HEK293T (cell line): ENCODE measurements at regions not wholly inside any gene's neighbourhood (a gene's known extent, or its start where the extent isn't known, plus 50 kb on each side); places are given as distances from the start of the nearest gene placed in this dataset.

Experiments
- ARNT ChIP-seq: fragments of 450-650 bp; IDR thresholded peaks from 2 replicates; pipeline ENCODE4 v1.6.1; 2017; ENCODE audit warnings: mild to moderate bottlenecking
- BHLHE40 ChIP-seq: fragments of 450-650 bp; IDR thresholded peaks from 2 replicates; pipeline ENCODE4 v1.6.1; 2016; ENCODE audit warnings: mild to moderate bottlenecking, moderate library complexity, borderline replicate concordance
- CTBP1 ChIP-seq: fragments of 450-650 bp; IDR thresholded peaks from 2 replicates; pipeline ENCODE4 v1.6.1; 2016; ENCODE audit warnings: borderline replicate concordance
- ELF4 ChIP-seq: fragments of 450-650 bp; IDR thresholded peaks from 2 replicates; pipeline ENCODE4 v1.6.1; 2017; ENCODE audit warnings: antibody characterized with exemption
- FOXA1 ChIP-seq: fragments of 450-650 bp; IDR thresholded peaks from 2 replicates; pipeline ENCODE4 v1.6.1; 2016; ENCODE audit warnings: mild to moderate bottlenecking
- FOXK2 ChIP-seq: fragments of 450-650 bp; IDR thresholded peaks from 2 replicates; pipeline ENCODE4 v1.6.1; 2016; ENCODE audit warnings: mild to moderate bottlenecking
- FOXM1 ChIP-seq: fragments of 450-650 bp; IDR thresholded peaks from 2 replicates; pipeline ENCODE4 v1.6.1; 2017; ENCODE audit warnings: mild to moderate bottlenecking, borderline replicate concordance
- L3MBTL2 ChIP-seq: fragments of 450-650 bp; conservative IDR thresholded peaks from 2 replicates; pipeline ENCODE4 v1.6.1; 2016; ENCODE audit warnings: mild to moderate bottlenecking
- LEF1 ChIP-seq: fragments of 450-650 bp; IDR thresholded peaks from 2 replicates; pipeline ENCODE4 v1.6.1; 2017; ENCODE audit warnings: mild to moderate bottlenecking, borderline replicate concordance
- PKNOX1 ChIP-seq: fragments of 450-650 bp; IDR thresholded peaks from 2 replicates; pipeline ENCODE4 v1.6.1; 2016
- SP1 ChIP-seq: fragments of 450-650 bp; IDR thresholded peaks from 2 replicates; pipeline ENCODE4 v1.6.1; 2017
- SUZ12 ChIP-seq: fragments of 450-650 bp; IDR thresholded peaks from 2 replicates; pipeline ENCODE4 v1.6.1; 2016; ENCODE audit warnings: mild to moderate bottlenecking
- TARDBP ChIP-seq: fragments of 450-650 bp; IDR thresholded peaks from 2 replicates; pipeline ENCODE4 v1.6.1; 2016

- TF ChIP-seq FOXA1 (no peak), SUZ12 (no peak), BHLHE40 (no peak), FOXM1 (no peak), FOXK2 (no peak), SP1 (no peak), LEF1 (no peak), TARDBP (no peak), CTBP1 (no peak), ARNT (no peak), PKNOX1 (no peak), L3MBTL2 (no peak), ELF4 (no peak)
Measured at GRCh38 chr13:90891329-90891728, 456.2 kb upstream of the MIR17HG start.
